ENCODE measurements at regions not wholly inside any gene's neighbourhood (a gene's known extent, or its start where the extent isn't known, plus 50 kb on each side); places are given as distances from the start of the nearest gene placed in this dataset.

GRCh38 chr10:30185916-30186315 lies 126.5 kb upstream of the JCAD start:
- no peak for TF ChIP-seq TAF1 (IDR thresholded peaks at IDR 0.05; ENCODE audit: borderline replicate concordance, low read depth, low read length)
- TF ChIP-seq POLR2AphosphoS5 (IDR thresholded peaks at IDR 0.05; ENCODE audit: low read depth, low read length): no peak
- TF ChIP-seq POLR2A (IDR thresholded peaks at IDR 0.05; ENCODE audit: low read depth, low read length): no peak
